Fibroblast of skin of left quadriceps (primary cell): ENCODE measurements at regions not wholly inside any gene's neighbourhood (a gene's known extent, or its start where the extent isn't known, plus 50 kb on each side); places are given as distances from the start of the nearest gene placed in this dataset.

Experiments
- DNase-seq, 2 experiments: peaks; one replicate each; pipeline ENCODE4 v3.0.0-alpha.2; 2013; ENCODE audit warnings: low read depth in 2 of 2

DNA sequence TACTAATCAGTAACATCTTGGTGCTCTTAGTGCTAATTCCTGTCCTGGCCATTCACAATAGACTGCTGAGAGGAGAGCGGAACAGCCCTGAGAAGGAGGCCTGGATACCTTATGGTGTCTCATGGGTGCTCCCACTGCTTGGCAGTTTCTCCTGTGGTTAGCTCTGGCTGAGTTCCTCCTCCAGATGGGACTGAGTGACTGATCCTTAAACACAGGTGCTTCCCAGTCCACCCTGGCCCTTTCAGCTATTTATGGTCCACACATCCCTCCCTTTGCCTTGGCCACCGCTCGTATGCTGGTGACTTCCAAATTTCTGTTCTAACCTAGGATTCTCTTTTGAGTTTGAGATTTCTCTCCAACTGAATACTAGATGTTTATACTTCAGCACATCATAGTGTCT, 157.0 kb upstream of the CACNA1E start:
- no peak for DNase-seq

DNA sequence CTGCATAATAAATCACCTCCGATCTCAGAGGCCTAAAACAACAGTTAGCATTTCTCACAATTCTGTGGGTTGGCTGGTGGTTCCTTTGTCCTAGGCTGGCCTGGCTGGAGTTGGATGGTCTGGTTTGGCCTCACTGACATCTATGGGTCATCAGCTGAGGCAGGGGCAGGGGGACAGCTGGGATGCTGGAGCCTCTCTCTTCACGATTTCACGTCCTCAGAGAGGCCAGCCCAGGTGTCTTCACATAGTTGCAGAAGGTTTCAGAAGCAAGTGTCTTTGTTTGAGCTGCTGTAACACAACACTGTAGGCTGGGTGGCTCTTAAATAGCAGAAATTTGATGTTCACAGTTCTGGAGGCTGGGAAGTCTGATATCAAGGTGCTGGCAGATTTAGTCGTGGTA, 155.5 kb upstream of the CACNA1E start:
- DNase-seq: no peak

DNA sequence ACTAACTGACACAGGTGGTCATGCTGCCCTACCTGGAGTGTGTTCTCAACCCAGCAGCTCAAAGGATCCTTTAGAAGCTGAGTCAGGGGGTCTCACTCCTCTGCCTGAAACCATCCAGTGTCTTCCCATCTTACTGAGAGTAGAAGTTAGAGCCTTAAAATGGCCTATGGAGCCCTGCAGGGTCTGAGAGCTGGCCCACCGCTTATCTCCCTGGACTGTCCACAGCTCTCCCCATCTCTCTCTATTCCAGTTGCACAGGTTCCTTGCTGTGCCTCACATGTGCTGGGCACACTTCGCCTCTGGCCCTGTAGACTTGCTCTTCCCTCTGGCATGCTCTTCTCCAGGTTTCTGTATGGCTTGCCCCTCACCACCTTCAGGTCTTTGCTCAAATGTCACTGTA, 148.6 kb upstream of the CACNA1E start:
- no peak for DNase-seq

DNA sequence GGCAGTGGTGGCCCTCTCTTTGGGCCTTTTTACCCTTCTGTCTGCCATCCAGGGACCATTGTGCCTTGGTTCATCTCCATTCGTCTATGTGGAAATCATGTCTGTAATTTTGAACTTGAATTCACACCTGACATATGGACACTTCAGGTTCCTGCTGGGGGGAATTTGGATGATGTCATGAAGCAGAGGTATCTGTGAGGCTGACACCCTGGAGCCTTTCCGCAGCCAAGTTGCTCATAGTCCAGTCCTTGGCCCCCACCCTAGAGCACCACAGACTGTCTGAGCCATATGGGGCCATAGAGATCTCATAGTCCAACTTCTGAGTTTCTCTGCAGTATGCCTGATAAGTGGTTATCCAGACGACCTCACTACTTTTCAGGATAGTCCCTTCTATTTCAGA, 147.7 kb upstream of the CACNA1E start:
- no peak for DNase-seq

DNA sequence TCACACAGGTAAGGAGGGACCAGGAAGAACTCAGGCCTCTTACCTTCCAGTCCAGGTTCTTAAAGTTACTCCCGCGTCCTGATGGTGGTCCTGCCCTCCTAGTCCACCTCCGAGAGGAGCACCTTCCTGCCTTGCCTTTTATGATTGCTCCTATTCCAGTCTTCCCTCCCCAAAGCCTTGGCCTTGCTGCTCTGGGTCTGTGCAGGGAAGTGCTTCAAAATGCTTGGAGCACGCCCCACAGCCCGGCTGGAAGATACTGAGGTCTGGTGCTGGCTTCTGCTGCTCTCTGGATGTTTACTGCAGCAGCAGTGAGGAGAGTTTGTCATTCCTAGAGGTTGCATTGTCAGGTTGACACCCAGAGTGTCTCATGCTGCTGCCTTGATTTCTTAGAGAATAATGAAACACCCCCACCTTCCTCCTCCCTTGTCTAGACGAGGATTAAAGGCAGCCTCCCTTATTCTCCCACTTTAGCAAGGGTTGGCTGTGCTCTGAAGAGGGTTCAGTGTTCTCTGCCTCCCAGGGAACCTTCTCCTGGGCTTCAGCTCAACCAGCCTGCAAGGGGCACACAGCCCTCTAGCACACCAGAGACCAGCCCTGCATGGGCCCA, 142.2 kb upstream of the CACNA1E start:
- DNase-seq: no peak

DNA sequence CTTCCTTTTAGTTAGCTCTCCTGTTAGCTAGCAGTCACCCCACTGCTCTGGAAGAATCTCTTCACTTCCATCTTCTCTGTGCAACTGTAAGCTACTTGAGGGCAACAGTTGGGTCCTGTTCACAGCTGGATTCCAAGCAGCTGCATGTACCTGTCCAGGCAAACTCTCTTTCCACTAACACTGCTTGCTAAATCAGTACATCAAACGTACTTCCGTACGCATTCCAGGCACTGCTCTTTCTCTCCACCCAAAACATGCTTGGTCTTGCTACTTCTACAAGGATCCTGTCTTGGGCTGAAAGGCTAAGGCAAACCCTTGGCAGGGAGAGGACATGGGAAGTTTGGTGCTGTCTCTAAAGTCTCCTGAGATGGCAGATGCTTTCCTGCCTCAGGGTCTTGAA, 139.2 kb upstream of the CACNA1E start:
- DNase-seq: no peak

DNA sequence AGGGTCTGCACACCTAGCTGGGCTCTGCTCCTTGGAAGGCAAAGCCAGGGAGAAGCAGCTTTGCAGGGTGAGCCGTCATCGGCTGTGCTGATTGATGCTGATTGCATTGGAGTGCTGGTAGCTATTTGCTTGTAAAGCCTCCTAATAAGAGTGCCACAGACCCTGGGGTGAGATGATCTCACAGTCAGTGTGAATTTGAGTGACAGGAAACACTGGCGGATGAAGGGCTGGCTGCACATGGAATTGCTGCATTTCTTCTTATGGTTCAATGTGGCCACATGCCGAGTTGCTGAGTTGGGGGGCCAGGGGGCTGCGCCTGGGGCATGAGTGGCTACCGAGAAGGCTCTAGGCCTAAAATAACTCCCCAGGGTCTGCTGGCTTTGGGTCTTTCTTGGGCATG, 138.2 kb upstream of the CACNA1E start:
- no peak for DNase-seq

DNA sequence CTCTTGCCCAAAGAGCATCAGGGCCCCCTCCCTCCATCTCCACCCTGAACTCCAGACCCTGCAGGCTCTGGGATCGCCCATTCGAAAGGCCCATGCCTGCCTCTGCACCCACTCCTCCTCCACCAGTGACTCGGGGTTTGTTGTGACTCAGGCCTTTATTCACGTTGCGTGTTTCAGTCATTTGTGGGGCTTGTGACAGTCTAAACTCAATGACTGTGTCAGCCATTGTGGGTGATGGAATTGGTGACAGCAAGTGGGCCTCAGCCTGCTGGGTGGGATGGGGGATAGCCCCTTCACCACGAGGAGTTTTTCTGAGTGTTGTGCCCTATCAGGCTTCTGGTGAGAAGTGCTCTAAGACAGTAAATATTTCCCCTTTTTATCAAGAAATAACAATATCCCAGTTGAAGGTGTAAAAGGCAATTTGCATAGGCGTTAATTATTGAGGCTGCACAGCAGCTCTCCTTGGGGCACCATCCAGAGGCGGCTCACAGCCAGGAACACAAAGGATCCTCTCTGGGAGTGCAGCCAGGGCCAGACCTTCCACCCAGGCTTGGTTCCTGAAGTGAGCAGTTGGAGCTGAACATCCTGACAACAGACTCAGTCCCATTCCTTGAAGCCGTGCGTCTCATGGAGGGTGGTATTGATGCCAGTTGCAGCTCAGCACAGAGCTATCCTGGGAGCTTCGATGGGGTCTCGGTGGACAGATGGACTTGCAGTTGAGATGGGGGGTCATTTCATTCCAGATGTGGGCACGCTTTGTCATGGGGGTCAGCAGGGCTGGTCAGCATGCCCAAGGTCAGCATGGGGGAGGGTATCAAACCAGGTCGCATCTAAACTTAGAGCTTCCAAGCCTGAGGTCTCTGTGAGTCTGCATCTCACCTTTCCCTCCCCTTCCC, 135.6 kb upstream of the CACNA1E start:
- DNase-seq: no peak

DNA sequence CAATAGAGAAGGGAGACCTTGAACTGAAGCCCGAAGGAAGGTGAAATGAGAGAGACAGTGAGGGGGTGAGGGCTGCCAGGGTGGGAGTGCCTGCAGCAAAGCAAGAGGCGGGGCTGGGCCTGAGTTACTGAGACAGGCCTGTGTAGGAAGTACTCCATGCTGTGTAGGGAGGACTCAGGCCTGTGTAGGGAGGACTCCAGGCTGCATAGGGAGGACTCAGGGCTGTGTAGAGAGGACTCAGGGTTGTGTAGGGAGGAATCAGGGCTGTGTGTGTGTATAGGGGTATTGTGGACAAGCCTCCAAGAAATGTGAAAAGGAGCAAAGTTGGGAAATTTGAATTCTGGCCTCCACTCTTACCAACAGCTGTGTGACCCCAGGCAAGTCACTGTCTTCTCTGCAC, 133.8 kb upstream of the CACNA1E start:
- DNase-seq: no peak

DNA sequence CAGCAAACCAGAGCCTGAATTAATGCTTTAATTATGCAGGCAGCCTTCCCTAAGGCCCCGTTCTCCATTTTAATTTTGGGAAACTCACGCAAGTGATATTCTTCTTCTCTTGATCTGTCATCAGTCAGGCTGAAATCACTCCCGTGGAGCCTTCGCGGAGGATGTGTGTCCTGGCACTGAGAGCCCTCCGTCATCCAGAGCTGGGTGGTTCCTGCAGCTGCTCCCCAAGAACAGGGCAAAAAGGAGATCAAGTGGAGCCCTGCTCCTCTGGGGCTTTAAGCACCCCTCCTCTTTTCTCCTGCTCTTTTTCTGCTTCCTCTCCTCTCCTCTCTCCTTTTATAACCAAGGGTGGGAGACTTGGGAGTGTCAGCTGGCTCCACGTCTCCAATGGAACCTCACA, 133.2 kb upstream of the CACNA1E start:
- no peak for DNase-seq

DNA sequence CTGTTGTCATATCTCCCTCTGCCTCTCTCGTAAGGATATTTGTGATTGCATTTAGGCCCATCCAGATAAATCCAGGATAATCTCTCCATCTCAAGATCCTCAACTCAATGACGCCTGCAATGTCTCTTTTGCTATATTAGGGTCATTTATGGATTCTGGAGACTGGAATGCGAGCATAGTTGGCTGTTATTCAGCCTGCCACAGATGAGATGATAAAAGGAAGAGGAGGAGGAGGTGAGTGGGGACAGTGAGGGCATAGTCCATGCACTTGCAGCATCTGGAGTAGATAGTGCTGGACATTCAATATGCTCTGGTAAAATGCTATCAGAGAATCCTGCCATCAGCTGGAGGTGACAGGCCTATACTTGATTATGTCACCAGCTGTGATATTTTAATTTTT, 131.6 kb upstream of the CACNA1E start:
- no peak for DNase-seq

DNA sequence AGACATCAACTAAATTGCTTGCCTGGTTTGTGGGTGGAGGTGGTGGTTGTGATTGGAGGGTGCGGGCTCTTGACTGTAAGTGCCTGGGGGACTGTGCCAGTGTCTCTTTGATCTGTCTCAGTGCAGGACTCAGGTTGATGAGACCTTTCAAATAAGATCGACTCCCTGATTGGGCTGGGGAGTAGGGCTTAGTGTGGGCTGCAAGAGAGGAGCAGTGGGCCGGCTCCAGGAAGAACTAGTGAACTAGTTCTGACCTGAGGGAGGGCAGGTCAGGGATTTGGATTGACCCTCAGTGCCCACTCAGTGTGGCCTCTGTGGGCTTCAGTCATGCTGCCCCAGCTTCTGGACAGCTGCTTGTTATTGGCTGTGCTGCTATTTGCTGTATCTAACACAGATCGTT, 130.6 kb upstream of the CACNA1E start:
- no peak for DNase-seq

DNA sequence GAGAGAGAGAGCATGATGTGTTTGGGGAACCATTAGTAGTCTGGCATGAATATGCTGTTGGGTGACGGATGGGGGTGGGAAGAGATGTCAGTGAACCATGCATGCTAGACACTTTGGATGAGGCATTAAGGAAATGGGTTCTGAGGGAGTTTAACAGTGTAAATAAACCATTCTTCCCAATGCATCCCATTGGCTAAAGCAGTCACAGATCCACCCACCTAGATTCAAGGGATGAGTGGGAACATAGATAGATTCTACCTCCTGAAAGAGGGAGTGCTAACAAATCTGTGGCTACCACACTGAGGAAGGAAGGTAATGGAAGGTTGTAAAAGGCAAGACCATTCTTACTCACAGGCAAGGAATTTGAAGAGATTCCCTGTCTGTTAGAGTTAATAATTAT, 129.8 kb upstream of the CACNA1E start:
- DNase-seq: no peak

DNA sequence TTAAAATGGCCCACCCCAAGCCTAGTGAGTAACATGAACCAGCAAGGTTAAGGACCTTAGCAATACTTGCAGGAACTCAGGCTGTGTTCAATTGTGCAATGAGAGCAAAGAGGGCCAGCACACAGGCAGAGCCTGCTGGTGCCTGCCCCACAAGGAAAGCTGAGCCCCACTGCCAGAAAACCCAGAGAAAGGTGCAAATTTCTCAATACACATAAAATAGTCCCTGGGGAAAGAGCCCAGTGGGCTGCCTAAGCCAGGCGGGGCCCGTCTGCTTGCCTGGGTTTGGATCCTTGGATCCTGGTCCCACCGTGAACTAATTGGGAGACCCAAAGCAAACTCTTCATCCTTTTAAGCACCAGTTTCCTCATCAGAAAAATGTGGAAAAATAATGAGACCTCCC, 128.5 kb upstream of the CACNA1E start:
- DNase-seq: no peak

DNA sequence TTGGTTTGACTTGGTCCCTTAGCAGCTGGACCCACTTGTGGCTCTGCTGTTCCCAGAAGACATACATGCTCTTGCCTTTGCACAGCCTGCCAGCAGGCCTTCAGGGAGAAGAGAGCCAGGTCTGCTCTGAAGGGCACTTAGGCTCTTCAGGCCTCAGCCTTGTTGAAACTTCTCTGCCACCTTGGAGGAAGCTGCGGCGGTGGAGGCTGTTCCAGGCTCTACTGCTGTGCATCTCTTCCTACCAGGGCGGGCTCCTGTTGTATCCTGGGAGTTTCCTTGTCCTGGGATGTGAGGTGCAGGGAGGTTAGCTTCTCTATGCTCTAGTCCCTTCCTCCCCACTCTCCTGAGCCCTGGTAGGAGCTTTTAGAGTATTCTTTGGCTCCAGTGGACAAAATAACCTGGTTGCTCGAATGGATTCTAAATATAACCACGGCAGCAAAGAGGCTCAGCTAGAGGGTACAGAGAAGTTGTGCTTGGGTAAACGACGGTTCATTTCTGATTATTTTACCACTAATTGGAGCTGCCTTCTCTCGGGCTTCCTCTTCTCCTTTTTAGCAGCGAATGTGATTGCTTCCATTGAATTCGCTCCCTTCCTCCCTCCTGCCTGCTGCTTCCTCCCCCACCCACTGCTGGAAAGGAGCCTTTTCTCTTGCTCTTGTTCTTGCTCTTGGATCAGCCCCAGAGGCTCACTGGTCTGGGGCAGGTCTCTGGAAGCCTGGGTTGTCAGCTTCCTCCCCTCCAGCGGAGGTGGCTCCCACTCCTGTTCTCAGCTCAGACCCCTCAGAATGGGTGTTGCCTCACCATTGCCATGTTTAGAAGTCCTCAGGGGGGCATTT, 126.6 kb upstream of the CACNA1E start:
- no peak for DNase-seq

DNA sequence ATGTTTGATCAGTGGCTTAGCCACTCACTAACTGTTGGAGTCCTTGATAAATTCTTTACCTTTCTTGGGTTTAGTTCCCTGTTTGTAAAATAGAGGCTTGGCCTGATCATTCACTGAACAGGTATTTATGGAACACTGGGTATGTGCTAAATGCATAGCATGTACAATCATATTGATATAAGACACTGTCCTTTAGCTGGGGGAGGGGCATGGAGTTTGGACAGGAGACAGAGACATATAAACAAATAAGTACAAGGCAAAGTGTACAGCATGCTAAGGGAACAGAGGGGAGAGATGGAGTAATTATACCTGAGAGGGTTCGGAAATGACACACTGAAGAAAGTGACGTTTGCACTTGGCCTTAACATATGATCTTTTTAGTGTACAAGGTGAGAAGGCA, 124.3 kb upstream of the CACNA1E start:
- DNase-seq: no peak

DNA sequence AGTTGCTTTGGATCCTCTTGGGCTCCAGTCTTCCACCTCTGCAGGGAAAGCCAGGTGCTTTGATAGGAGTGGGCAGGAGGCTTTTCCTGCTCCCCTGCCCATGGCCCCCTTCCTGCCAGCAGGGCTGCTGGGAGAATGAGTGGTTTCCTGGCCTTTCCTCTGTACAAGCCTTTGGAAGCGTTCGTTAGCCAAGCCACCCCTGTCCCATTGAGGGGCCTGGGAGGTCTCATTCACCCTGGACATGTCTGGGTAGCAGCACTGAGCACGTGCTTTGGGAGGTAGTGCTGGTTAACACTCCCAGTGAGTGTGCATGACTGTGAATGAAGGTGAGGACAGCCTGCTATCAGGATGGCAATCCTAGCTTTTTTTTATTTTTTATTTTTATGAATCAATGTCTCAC, 118.5 kb upstream of the CACNA1E start:
- DNase-seq: no peak

DNA sequence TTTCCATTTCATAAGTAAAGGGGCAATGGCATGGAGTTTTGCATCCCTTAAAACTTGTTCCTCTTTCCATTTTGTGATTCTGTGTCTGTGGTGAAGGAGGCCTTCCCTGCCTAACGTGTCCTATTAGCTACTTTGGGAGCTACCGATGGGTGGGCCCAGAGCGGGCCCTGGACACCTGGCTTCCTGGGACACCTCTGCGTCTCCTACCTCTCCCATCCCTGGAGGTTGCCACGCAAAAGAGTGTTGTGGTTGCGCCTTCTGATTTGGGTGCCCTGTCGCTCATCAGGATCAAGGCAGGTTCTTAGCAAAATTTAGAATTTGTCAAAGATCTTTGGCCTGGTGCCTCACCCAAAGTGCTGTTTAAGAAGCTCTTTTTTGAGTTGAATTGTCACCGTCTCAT, 116.4 kb upstream of the CACNA1E start:
- DNase-seq: no peak

DNA sequence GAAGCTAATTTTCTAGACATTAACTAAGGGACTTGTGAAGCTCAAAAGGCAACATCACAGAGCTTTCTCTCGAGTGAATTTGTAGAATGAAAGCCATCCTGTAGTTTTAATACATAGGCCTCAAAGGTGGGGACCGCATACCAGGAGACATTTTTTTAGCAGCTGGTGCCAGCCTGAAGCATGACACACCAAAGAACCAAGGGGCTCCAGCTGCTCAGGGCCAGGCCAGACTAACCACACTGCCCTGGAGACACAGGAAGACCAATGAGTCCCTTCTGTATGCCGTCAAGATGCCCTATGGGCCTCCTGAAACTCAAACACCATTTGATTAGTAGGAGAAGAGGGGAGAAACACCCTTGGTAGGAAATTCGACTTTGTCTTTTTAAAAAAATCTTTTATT, 113.9 kb upstream of the CACNA1E start:
- DNase-seq: no peak

DNA sequence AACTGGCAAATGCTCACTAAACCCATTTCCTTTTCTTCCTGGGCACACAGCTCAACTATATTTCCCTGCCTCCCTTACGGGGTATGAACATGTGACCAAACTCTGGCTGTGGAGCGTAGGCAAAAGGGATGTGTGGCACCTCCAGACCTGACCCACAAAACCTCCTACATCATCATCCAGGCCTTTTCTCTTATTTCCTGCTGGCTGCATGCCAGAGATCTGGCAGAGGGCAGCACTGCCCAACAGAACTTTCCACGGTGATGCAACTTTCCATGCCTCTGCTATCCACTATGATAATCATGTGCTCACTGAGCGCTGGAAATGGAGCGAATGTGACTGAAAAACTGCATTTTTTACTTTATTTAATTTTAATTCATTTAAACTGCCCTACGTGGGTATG, 99.6 kb upstream of the CACNA1E start:
- no peak for DNase-seq

DNA sequence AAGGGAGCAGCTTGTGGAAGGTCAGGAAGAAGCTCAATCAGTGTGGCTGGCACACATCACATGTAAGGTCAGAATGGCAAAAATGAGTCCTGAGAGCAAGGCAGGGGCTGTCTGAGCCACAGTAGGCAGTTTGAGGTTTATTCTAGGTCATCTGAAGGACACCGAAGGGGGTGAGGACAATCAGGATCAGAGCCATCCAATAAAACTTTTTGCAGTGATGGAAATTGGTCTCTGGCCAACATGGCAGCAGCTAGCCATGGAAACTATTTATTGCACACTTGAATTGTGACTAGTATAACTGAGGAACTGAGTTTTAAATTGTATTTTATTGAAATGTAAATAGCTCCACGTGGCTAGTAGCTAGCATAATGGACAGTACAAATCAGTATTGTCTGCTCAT, 97.0 kb upstream of the CACNA1E start:
- no peak for DNase-seq

DNA sequence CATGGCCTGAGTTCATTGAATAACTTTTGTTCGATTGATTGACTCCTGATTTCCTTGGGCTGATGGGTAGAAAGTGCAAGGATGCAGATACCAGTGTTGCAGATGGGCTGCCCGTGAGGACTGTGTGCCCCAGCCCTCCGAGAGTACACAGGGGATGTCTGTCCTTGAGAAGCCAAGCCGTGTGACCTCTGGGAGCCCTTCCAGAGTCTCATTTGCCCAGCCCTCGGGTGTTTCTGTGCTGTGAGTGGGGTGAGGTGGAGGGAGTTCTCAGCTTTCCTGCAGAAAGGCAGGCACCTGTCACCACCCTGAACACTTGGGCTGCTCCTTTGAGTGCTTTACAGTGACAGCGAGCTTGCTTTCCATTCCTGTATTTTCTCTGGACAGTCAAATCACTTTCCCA, 96.4 kb upstream of the CACNA1E start:
- DNase-seq: no peak

DNA sequence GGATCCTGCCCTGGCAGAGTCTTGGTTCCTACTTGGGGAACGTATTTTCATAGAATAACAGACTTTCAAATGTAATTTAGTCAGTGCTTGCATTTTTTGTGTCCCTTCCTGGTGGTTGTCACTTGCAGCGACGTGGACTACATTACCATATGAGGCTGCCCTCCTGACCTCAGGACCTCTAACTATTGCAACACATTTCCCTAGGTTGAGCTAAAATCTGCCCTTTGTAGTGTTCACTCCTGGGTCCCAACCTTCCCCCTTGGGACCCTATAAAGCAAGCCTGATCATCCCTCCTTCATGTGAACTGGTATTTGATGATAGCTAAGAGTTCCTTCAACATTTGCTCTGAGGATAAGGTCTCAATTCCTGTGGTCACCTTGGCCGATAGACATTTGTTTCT, 95.6 kb upstream of the CACNA1E start:
- DNase-seq: no peak
